GM21825 (cell line): ENCODE measurements at regions not wholly inside any gene's neighbourhood (a gene's known extent, or its start where the extent isn't known, plus 50 kb on each side); places are given as distances from the start of the nearest gene placed in this dataset.
"Not testable (repeated sequence)": the region's sequence is repeated elsewhere in the genome, so short reads cannot be mapped to it uniquely, and the experiment has no call there.

Experiments
- ATAC-seq: cut with Tn5 transposase; IDR thresholded peaks from one replicate; pipeline ENCODE4 v1.9.1; 2021; ENCODE audit warnings: mild to moderate bottlenecking, moderate library complexity; ENCODE audit not compliant: unreplicated experiment

GRCh38 chrX:68953331-68953730 lies 124.5 kb downstream of the EFNB1 start:
- ATAC-seq, result no peak

- ATAC-seq, result not testable (repeated sequence)
These were observed 123.3 kb downstream of the EFNB1 start for GRCh38 chrX:68951942-68952619.

- no peak for ATAC-seq
These were observed 122.1 kb downstream of the EFNB1 start for GRCh38 chrX:68950937-68951336.

- ATAC-seq, result no peak
These were observed 119.2 kb downstream of the EFNB1 start for GRCh38 chrX:68947882-68948605.

- ATAC-seq, result no peak
These were observed 116.9 kb downstream of the EFNB1 start for GRCh38 chrX:68945603-68946228.

- no peak for ATAC-seq
These were observed 116.3 kb downstream of the EFNB1 start for GRCh38 chrX:68945081-68945602.

GRCh38 chrX:68944211-68944610 lies 115.4 kb downstream of the EFNB1 start:
- ATAC-seq, result no peak

GRCh38 chrX:68942840-68943239 lies 114.0 kb downstream of the EFNB1 start:
- ATAC-seq, result no peak

GRCh38 chrX:68942104-68942503 lies 113.3 kb downstream of the EFNB1 start:
- no peak for ATAC-seq

GRCh38 chrX:68941385-68941952 lies 112.6 kb downstream of the EFNB1 start:
- ATAC-seq, result no peak

- ATAC-seq, result no peak
These were observed 111.8 kb downstream of the EFNB1 start for GRCh38 chrX:68940601-68941000.

GRCh38 chrX:68939868-68940267 lies 111.0 kb downstream of the EFNB1 start:
- ATAC-seq, result no peak

- ATAC-seq, result no peak
These were observed 109.6 kb downstream of the EFNB1 start for GRCh38 chrX:68938244-68939004.

- ATAC-seq, result no peak
These were observed 108.8 kb downstream of the EFNB1 start for GRCh38 chrX:68937581-68937980.

GRCh38 chrX:68936608-68937007 lies 107.8 kb downstream of the EFNB1 start:
- no peak for ATAC-seq

- ATAC-seq, result no peak
These were observed 107.3 kb downstream of the EFNB1 start for GRCh38 chrX:68936126-68936525.

GRCh38 chrX:68935362-68935761 lies 106.5 kb downstream of the EFNB1 start:
- no peak for ATAC-seq

- no peak for ATAC-seq
These were observed 106.1 kb downstream of the EFNB1 start for GRCh38 chrX:68934922-68935321.

- ATAC-seq, result no peak
These were observed 105.6 kb downstream of the EFNB1 start for GRCh38 chrX:68934421-68934820.

- ATAC-seq, result no peak
These were observed 103.8 kb downstream of the EFNB1 start for GRCh38 chrX:68932611-68933010.

GRCh38 chrX:68931345-68931744 lies 102.5 kb downstream of the EFNB1 start:
- no peak for ATAC-seq
